Hepatocyte (in vitro differentiated cells): ENCODE measurements at regions not wholly inside any gene's neighbourhood (a gene's known extent, or its start where the extent isn't known, plus 50 kb on each side); places are given as distances from the start of the nearest gene placed in this dataset.
"Not testable (repeated sequence)": the region's sequence is repeated elsewhere in the genome, so short reads cannot be mapped to it uniquely, and the experiment has no call there.

Source experiments
- EZH2 ChIP-seq: fragments of 200-600 bp; sonication (generic); IDR thresholded peaks from 2 replicates; pipeline ENCODE4 v1.6.1; 2016; ENCODE audit warnings: antibody characterized with exemption, mild to moderate bottlenecking, borderline replicate concordance
- EZH2phosphoT487 ChIP-seq: fragments of 200-600 bp; sonication (generic); IDR thresholded peaks from one replicate; pipeline ENCODE4 v1.6.1; 2018; ENCODE audit warnings: antibody characterized with exemption, mild to moderate bottlenecking, low read depth, moderate library complexity; ENCODE audit not compliant: unreplicated experiment, severe bottlenecking
- TF ChIP-seq, protein P1 (sequence below): fragments of 200-600 bp; sonication (generic); IDR thresholded peaks from 2 replicates; pipeline ENCODE4 v1.5.1; 2016; ENCODE audit warnings: antibody characterized with exemption, mild to moderate bottlenecking; ENCODE audit not compliant: poor library complexity

DNA sequence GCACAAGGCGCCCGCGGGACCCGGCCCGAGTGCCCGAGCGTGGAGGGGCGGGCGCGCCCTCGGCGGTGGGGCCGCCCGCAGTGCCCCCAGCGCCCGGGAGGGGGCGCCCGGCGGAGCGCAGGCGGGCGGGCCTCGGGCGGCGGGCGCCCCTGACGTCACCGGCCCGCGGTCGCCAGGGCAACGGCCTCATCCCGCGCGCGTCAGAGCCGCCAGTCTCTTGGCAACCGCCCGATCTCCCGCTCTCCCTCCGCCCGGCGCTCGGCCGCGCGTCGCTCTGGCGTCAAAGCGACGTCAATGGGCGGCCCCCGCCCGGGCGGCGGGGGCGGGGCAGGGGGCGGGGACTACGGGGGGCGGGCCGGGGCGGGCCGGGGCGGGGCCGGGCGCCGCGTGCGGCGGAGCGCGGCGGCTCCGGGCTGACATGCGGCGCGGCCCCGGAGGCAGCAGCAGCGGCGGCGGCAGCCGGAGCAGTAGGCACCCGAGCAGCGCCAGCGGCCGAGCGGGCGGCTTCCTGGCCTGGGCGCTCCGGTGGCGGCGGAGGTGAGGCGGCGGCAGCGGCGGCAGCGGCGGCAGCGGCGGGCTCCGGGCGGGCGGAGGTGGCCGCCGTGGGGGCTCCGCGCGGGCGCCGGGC, 4410.6 kb upstream of the TPTE start:
- TF ChIP-seq, protein P1, sequence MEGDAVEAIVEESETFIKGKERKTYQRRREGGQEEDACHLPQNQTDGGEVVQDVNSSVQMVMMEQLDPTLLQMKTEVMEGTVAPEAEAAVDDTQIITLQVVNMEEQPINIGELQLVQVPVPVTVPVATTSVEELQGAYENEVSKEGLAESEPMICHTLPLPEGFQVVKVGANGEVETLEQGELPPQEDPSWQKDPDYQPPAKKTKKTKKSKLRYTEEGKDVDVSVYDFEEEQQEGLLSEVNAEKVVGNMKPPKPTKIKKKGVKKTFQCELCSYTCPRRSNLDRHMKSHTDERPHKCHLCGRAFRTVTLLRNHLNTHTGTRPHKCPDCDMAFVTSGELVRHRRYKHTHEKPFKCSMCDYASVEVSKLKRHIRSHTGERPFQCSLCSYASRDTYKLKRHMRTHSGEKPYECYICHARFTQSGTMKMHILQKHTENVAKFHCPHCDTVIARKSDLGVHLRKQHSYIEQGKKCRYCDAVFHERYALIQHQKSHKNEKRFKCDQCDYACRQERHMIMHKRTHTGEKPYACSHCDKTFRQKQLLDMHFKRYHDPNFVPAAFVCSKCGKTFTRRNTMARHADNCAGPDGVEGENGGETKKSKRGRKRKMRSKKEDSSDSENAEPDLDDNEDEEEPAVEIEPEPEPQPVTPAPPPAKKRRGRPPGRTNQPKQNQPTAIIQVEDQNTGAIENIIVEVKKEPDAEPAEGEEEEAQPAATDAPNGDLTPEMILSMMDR: not testable (repeated sequence)
- not testable (repeated sequence) for TF ChIP-seq EZH2, EZH2phosphoT487
